ENCODE measurements at regions not wholly inside any gene's neighbourhood (a gene's known extent, or its start where the extent isn't known, plus 50 kb on each side); places are given as distances from the start of the nearest gene placed in this dataset.

GRCh38 chr6:92589996-92590395, 829.4 kb downstream of the EPHA7 start:
- Histone ChIP-seq H4K91ac (replicated peaks; ENCODE audit: insufficient read length, low read length) (no peak overlapping the region), H2BK12ac (ENCODE audit: low read depth, low read length) (no peak overlapping the region), H3K79me2 (ENCODE audit: control insufficient read depth in 1 of 2, insufficient read depth in 2 of 2, low read length in 2 of 2) (no peaks in the 10 kb centered on the region), H3K79me1 (ENCODE audit: low read depth, low read length) (no peaks in the 10 kb centered on the region), H3K23ac (ENCODE audit: insufficient read length) (no peak overlapping the region), H4K20me1 (replicated peaks in 1 of 2; ENCODE audit: control insufficient read depth in 1 of 2, insufficient read depth in 2 of 2, low read length in 2 of 2) (no peaks in the 10 kb centered on the region), H4K5ac (ENCODE audit: insufficient read length, low read depth, low read length) (no peak overlapping the region), H2BK120ac (replicated peaks; ENCODE audit: low read depth, low read length) (no peak overlapping the region), H3K4me2 (ENCODE audit: insufficient read depth in 1 of 2, low read depth in 2 of 2, low read length in 2 of 2) (no peak overlapping the region), H3K27me3 (replicated peaks in 1 of 4; ENCODE audit: control insufficient read depth in 3 of 4, extremely low read depth in 1 of 4, insufficient read depth in 3 of 4, low read length in 3 of 4) (no peaks in the 10 kb centered on the region), H2AFZ (ENCODE audit: low read length) (no peak overlapping the region), H3K23me2 (ENCODE audit: low read depth, low read length) (no peaks in the 10 kb centered on the region; the same call in 1 of the 2 replicates), H3K36me3 (ENCODE audit: control insufficient read depth in 2 of 4, insufficient read depth in 4 of 4, low read length in 3 of 4) (no peaks in the 10 kb centered on the region), H3K4ac (replicated peaks; ENCODE audit: insufficient read length, low read depth, low read length) (no peak overlapping the region), H3K18ac (ENCODE audit: extremely low read depth, low read length) (no peak overlapping the region), H4K8ac (ENCODE audit: extremely low read depth, insufficient read depth, low read length) (no peak overlapping the region), H2AK5ac (ENCODE audit: low read depth, low read length) (no peak overlapping the region), H2BK15ac (ENCODE audit: low read length) (no peak overlapping the region), H2BK5ac (ENCODE audit: low read depth, low read length) (no peak overlapping the region), H3K27ac (ENCODE audit: low read depth, low read length) (no peak overlapping the region), H3K4me3 (ENCODE audit: extremely low read depth in 1 of 4, insufficient read depth in 2 of 4, low read depth in 3 of 4, low read length in 4 of 4) (no peak overlapping the region), H3K56ac (replicated peaks; ENCODE audit: insufficient read length, low read depth, low read length) (no peak overlapping the region), H3K9ac (replicated peaks in 1 of 4; ENCODE audit: extremely low read depth in 1 of 4, low read depth in 3 of 4, low read length in 3 of 4) (no peak overlapping the region), H3K4me1 (replicated peaks in 1 of 4; ENCODE audit: control insufficient read depth in 3 of 4, insufficient read depth in 4 of 4, low read length in 3 of 4) (no peaks in the 10 kb centered on the region), H2BK20ac (ENCODE audit: low read length) (no peak overlapping the region), H3K9me3 (ENCODE audit: insufficient read depth in 2 of 2, low read depth in 1 of 2, low read length in 1 of 2) (no peaks in the 10 kb centered on the region), H3K14ac (ENCODE audit: insufficient read length) (no peak overlapping the region)
- ChIA-PET POLR2A (ENCODE audit: partially characterized antibody) (no interaction called here), CTCF (ENCODE audit: partially characterized antibody) (interaction anchor here (1.5 kb wide), 1 partner anchor 1260 kb away, joined by 3 read pairs; no protein-coding TSS in a partner anchor)
- DNase-seq (ENCODE audit: low read depth in 1 of 2, low spot score in 2 of 2) (no peak), FAIRE-seq (no peak)
- WGBS, 2 experiments (ENCODE audit: extremely low coverage in 1 of 2, insufficient coverage in 1 of 2, insufficient read length in 1 of 2, insufficient replicate concordance in 2 of 2, low coverage in 1 of 2, low lambda C conversion rate in 2 of 2, missing lambda C conversion rate in 1 of 2) = 92% methylated on average over 1 of the region's 1 CpG; no CpG with 5 or more reads in 1 of the 2 experiments
- TF ChIP-seq CTCF (IDR thresholded peaks at IDR 0.05; ENCODE audit: control extremely low read depth in 1 of 3, insufficient read depth in 1 of 3, low read depth in 1 of 3, low read length in 3 of 3) = no peak
- TF ChIP-seq EZH2 (IDR thresholded peaks at IDR 0.05; ENCODE audit: low read depth, low read length, severe bottlenecking) = no peak
- no peak for TF ChIP-seq JUN (IDR thresholded peaks at IDR 0.05; ENCODE audit: low read depth, low read length)
- no peak for TF ChIP-seq KDM1A (IDR thresholded peaks at IDR 0.05; ENCODE audit: borderline replicate concordance, low read length)
- TF ChIP-seq TAF7 (optimal IDR thresholded peaks at IDR 0.05; ENCODE audit: borderline replicate concordance, low read depth, low read length) = no peak
- no peak for TF ChIP-seq ATF3 (IDR thresholded peaks at IDR 0.05; ENCODE audit: insufficient read depth, low read depth, low read length)

All from H1 (cell line).